ENCODE measurements at regions not wholly inside any gene's neighbourhood (a gene's known extent, or its start where the extent isn't known, plus 50 kb on each side); places are given as distances from the start of the nearest gene placed in this dataset.

DNA sequence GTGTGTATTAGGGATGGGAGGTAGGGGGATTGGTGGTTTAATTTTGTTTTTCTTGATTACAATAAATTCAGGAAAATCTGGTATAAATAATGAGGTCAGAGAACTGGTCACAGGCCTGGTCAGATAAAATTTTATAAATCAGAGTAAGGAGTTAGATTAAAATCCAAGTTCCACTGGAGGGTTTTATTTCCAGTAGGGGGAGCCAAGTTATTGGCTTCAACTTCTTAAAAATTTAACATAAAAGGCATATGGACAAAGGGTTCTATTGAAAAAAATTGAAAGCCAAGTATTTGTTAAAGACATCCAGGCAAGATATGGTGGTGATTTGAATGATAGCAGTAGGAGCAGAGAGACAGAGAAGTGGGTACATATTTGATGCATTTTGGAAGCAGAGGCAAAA, 763.3 kb downstream of the SORCS1 start:
- in situ Hi-C loops (cut with MboI; ENCODE audit: low pct_unique_long_range_greater_than_20kb, low sequenced_read_pairs, unreplicated experiment) = no loop called here
- TF ChIP-seq, protein P1, sequence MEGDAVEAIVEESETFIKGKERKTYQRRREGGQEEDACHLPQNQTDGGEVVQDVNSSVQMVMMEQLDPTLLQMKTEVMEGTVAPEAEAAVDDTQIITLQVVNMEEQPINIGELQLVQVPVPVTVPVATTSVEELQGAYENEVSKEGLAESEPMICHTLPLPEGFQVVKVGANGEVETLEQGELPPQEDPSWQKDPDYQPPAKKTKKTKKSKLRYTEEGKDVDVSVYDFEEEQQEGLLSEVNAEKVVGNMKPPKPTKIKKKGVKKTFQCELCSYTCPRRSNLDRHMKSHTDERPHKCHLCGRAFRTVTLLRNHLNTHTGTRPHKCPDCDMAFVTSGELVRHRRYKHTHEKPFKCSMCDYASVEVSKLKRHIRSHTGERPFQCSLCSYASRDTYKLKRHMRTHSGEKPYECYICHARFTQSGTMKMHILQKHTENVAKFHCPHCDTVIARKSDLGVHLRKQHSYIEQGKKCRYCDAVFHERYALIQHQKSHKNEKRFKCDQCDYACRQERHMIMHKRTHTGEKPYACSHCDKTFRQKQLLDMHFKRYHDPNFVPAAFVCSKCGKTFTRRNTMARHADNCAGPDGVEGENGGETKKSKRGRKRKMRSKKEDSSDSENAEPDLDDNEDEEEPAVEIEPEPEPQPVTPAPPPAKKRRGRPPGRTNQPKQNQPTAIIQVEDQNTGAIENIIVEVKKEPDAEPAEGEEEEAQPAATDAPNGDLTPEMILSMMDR (IDR thresholded peaks at IDR 0.05; ENCODE audit: extremely low read depth, insufficient read depth, missing control alignments) = no peak
- no peak for DNase-seq (ENCODE audit: low spot score)

DNA sequence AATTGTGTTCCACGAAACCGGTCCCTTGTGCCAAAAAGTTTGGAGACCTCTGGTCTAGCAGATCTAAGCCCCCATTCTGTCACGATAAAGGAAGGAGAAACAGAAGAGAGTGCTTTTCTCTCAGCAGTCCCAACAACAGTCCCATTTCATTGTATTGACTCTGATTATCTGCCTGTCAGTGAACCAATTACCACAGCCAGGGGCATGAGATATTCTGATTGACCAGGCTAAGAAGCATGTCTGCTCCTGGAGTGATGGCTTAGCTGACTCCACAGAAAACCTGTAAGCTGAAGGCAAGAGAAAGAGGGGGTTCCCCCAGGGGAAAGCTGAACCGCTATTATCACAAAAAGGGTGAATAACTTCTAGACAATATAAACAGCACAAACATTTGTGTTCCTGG, 765.4 kb downstream of the SORCS1 start:
- in situ Hi-C loops (cut with MboI; ENCODE audit: low pct_unique_long_range_greater_than_20kb, low sequenced_read_pairs, unreplicated experiment) = no loop called here
- TF ChIP-seq, protein P1 (IDR thresholded peaks at IDR 0.05; ENCODE audit: extremely low read depth, insufficient read depth, missing control alignments) = no peak
- no peak for DNase-seq (ENCODE audit: low spot score)

DNA sequence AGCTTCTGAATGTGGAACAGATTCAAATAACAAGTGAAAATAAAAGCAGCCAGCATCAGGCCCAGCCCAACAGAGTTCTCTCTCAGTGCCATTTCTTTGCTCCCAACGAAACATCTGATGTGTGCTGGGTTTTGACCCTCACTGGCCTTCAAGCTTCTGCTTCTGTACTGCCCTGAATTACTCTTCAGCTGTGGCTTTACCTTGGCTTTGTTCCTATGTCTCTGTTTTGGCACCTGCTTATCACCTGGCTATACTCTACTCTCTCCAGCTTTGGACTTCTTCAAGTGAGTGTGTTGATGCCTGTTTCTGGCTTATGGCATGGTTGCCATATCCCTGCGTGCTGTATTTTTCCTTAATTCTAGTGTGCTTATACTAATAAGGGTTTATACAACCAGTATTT, 768.3 kb downstream of the SORCS1 start:
- TF ChIP-seq, protein P1 (IDR thresholded peaks at IDR 0.05; ENCODE audit: extremely low read depth, insufficient read depth, missing control alignments) = no peak
- in situ Hi-C loops (cut with MboI; ENCODE audit: low pct_unique_long_range_greater_than_20kb, low sequenced_read_pairs, unreplicated experiment) = no loop called here
- no peak for DNase-seq (ENCODE audit: low spot score)

DNA sequence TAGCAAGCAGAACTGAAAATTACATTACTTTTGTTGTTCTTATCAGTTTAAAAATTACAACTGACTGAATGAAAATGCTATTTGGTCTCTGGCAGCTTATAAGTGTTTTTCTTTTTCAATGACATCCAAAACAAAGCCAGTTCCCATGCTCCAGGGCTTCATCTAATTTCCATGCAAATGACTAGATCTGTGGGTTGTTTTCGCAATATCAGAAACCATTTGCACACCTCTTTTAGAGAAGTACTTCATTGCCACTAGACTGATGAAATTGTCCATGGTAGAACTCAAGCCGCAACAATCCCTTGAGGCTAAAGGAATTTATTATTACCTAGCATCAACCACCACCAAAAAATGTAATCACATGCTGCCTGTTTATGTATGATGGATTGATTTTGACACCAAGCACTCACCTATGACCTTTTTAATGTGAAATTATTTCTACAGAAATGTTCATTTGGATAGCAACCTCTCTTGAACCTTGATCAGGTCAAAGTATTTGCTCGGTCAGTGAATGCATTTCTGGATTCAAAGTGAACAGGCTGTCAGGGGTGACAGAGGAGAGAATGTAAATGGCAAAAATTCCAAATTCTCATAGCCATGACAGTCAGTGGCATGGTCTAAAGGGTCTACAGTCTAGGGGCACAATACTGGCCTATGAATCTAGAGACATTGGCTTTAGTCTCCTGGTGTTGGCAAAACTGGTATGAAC, 769.3 kb downstream of the SORCS1 start:
- in situ Hi-C loops (cut with MboI; ENCODE audit: low pct_unique_long_range_greater_than_20kb, low sequenced_read_pairs, unreplicated experiment) = no loop called here
- DNase-seq (ENCODE audit: low spot score) = no peak
- TF ChIP-seq, protein P1 (IDR thresholded peaks at IDR 0.05; ENCODE audit: extremely low read depth, insufficient read depth, missing control alignments) = no peak

DNA sequence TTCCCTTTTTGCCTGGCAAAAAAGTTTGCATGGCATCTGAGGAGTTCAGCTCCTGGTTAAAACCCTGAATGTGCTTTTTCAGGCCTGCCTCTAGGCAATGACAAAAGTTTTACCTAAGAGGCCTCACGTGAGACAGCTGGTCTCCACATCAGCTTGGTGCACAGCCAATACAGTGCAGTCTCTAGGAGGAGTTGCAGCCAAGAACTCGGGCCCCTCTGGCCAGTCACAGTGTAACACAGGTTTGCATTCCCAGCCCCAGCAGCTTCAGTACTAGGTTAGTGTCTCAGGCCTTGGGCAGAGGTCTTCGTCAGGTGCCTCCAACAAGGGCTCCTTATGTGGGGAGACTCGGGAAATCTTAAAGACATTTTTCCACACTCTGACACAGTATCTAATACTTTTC, 771.7 kb downstream of the SORCS1 start:
- TF ChIP-seq, protein P1 (IDR thresholded peaks at IDR 0.05; ENCODE audit: extremely low read depth, insufficient read depth, missing control alignments) = no peak
- DNase-seq (ENCODE audit: low spot score) = no peak
- in situ Hi-C loops (cut with MboI; ENCODE audit: low pct_unique_long_range_greater_than_20kb, low sequenced_read_pairs, unreplicated experiment) = no loop called here

DNA sequence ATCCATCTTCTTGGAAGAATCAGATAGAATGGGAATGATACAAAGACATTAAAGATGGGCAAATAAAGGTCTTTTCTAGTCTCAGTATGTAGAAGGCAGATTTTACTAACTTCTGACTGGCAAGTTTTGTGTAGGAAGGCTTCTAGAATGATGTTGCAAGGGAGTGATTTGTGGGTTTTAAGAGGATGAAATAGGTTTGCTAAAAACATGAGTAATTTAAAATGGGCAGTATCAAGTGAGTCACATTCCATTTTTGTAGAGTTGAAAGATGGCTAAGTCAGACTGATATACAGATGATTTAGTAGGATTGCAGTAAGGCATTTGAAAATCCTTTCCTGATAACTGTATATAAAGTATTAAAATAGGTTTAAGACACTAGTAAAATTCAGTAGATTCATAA, 777.4 kb downstream of the SORCS1 start:
- in situ Hi-C loops (cut with MboI; ENCODE audit: low pct_unique_long_range_greater_than_20kb, low sequenced_read_pairs, unreplicated experiment) = no loop called here
- TF ChIP-seq, protein P1 (IDR thresholded peaks at IDR 0.05; ENCODE audit: extremely low read depth, insufficient read depth, missing control alignments) = no peak
- DNase-seq (ENCODE audit: low spot score) = no peak

All from GM13977 (cell line).